ENCODE measurements at regions not wholly inside any gene's neighbourhood (a gene's known extent, or its start where the extent isn't known, plus 50 kb on each side); places are given as distances from the start of the nearest gene placed in this dataset.
"Not testable (repeated sequence)": the region's sequence is repeated elsewhere in the genome, so short reads cannot be mapped to it uniquely, and the experiment has no call there.

- H3K36me3 ChIP-seq (ENCODE audit: insufficient read depth, low read length): no peaks in the 10 kb centered on the region
- peaks cover 7% of the 10 kb centered on the region for H3K4me1 ChIP-seq (ENCODE audit: insufficient read depth, low read length)
- peaks cover 5% of the 10 kb centered on the region for H3K9me3 ChIP-seq (ENCODE audit: low read length)
- H3K27me3 ChIP-seq (ENCODE audit: insufficient read depth, low read length): no peaks in the 10 kb centered on the region
- no peak overlapping the region for H3K4me3 ChIP-seq (ENCODE audit: low read length)
- no peak overlapping the region for H2AFZ ChIP-seq (ENCODE audit: low read depth, low read length)
These were observed 571.2 kb downstream of the RAB28 start for GRCh38 chr4:12912896-12913418.

GRCh38 chr4:12911750-12912358, 572.3 kb downstream of the RAB28 start:
- H3K9me3 ChIP-seq (ENCODE audit: low read length): peaks cover 5% of the 10 kb centered on the region
- H3K4me1 ChIP-seq (ENCODE audit: insufficient read depth, low read length): peaks cover 6% of the 10 kb centered on the region
- H3K27me3 ChIP-seq (ENCODE audit: insufficient read depth, low read length): no peaks in the 10 kb centered on the region
- no peak overlapping the region for H2AFZ ChIP-seq (ENCODE audit: low read depth, low read length)
- H3K4me3 ChIP-seq (ENCODE audit: low read length): no peak overlapping the region
- no peaks in the 10 kb centered on the region for H3K36me3 ChIP-seq (ENCODE audit: insufficient read depth, low read length)

- H3K27me3 ChIP-seq (ENCODE audit: insufficient read depth, low read length); H2AFZ ChIP-seq (ENCODE audit: low read depth, low read length); H3K9me3 ChIP-seq (ENCODE audit: low read length); H3K4me1 ChIP-seq (ENCODE audit: insufficient read depth, low read length); H3K36me3 ChIP-seq (ENCODE audit: insufficient read depth, low read length); H3K4me3 ChIP-seq (ENCODE audit: low read length): not testable (repeated sequence)
These were observed 580.5 kb downstream of the RAB28 start for GRCh38 chr4:12903640-12904039.

- H3K4me1 ChIP-seq (ENCODE audit: insufficient read depth, low read length): peaks cover 5% of the 10 kb centered on the region
- no peaks in the 10 kb centered on the region for H3K9me3 ChIP-seq (ENCODE audit: low read length)
- no peaks in the 10 kb centered on the region for H3K27me3 ChIP-seq (ENCODE audit: insufficient read depth, low read length)
- no peak overlapping the region for H2AFZ ChIP-seq (ENCODE audit: low read depth, low read length)
- H3K36me3 ChIP-seq (ENCODE audit: insufficient read depth, low read length): no peaks in the 10 kb centered on the region
- H3K4me3 ChIP-seq (ENCODE audit: low read length): no peak overlapping the region
These were observed 581.4 kb downstream of the RAB28 start for GRCh38 chr4:12902735-12903134.

- no peak overlapping the region for H3K4me3 ChIP-seq (ENCODE audit: low read length)
- peaks cover 5% of the 10 kb centered on the region for H3K4me1 ChIP-seq (ENCODE audit: insufficient read depth, low read length)
- no peaks in the 10 kb centered on the region for H3K36me3 ChIP-seq (ENCODE audit: insufficient read depth, low read length)
- H3K27me3 ChIP-seq (ENCODE audit: insufficient read depth, low read length): no peaks in the 10 kb centered on the region
- no peaks in the 10 kb centered on the region for H3K9me3 ChIP-seq (ENCODE audit: low read length)
- H2AFZ ChIP-seq (ENCODE audit: low read depth, low read length): no peak overlapping the region
These were observed 586.2 kb downstream of the RAB28 start for GRCh38 chr4:12897954-12898353.

GRCh38 chr4:12894062-12894461, 590.1 kb downstream of the RAB28 start:
- H3K9me3 ChIP-seq (ENCODE audit: low read length): no peaks in the 10 kb centered on the region
- H2AFZ ChIP-seq (ENCODE audit: low read depth, low read length): no peak overlapping the region
- H3K4me3 ChIP-seq (ENCODE audit: low read length): no peak overlapping the region
- H3K36me3 ChIP-seq (ENCODE audit: insufficient read depth, low read length): no peaks in the 10 kb centered on the region
- H3K27me3 ChIP-seq (ENCODE audit: insufficient read depth, low read length): no peaks in the 10 kb centered on the region
- no peaks in the 10 kb centered on the region for H3K4me1 ChIP-seq (ENCODE audit: insufficient read depth, low read length)

GRCh38 chr4:12889054-12889453, 595.1 kb downstream of the RAB28 start:
- Histone ChIP-seq H3K9me3 (ENCODE audit: low read length) (no peaks in the 10 kb centered on the region), H3K4me1 (ENCODE audit: insufficient read depth, low read length) (no peaks in the 10 kb centered on the region), H3K36me3 (ENCODE audit: insufficient read depth, low read length) (no peaks in the 10 kb centered on the region), H3K4me3 (ENCODE audit: low read length) (no peak overlapping the region), H3K27me3 (ENCODE audit: insufficient read depth, low read length) (no peaks in the 10 kb centered on the region), H2AFZ (ENCODE audit: low read depth, low read length) (no peak overlapping the region)

- no peak overlapping the region for H2AFZ ChIP-seq (ENCODE audit: low read depth, low read length)
- H3K9me3 ChIP-seq (ENCODE audit: low read length): peaks cover 4% of the 10 kb centered on the region
- no peaks in the 10 kb centered on the region for H3K27me3 ChIP-seq (ENCODE audit: insufficient read depth, low read length)
- no peaks in the 10 kb centered on the region for H3K36me3 ChIP-seq (ENCODE audit: insufficient read depth, low read length)
- no peak overlapping the region for H3K4me3 ChIP-seq (ENCODE audit: low read length)
- H3K4me1 ChIP-seq (ENCODE audit: insufficient read depth, low read length): no peaks in the 10 kb centered on the region
These were observed 599.0 kb downstream of the RAB28 start for GRCh38 chr4:12884846-12885796.

GRCh38 chr4:12881945-12882584, 602.1 kb downstream of the RAB28 start:
- Histone ChIP-seq H3K27me3 (ENCODE audit: insufficient read depth, low read length) (no peaks in the 10 kb centered on the region), H3K9me3 (ENCODE audit: low read length) (peaks cover 4% of the 10 kb centered on the region), H3K4me1 (ENCODE audit: insufficient read depth, low read length) (peaks cover 1% of the 10 kb centered on the region), H3K36me3 (ENCODE audit: insufficient read depth, low read length) (no peaks in the 10 kb centered on the region), H3K4me3 (ENCODE audit: low read length) (no peak overlapping the region), H2AFZ (ENCODE audit: low read depth, low read length) (no peak overlapping the region)

GRCh38 chr4:12880844-12881243, 603.3 kb downstream of the RAB28 start:
- Histone ChIP-seq H3K4me1 (ENCODE audit: insufficient read depth, low read length) (peaks cover 9% of the 10 kb centered on the region), H3K27me3 (ENCODE audit: insufficient read depth, low read length) (no peaks in the 10 kb centered on the region), H3K9me3 (ENCODE audit: low read length) (peaks cover 4% of the 10 kb centered on the region), H3K36me3 (ENCODE audit: insufficient read depth, low read length) (no peaks in the 10 kb centered on the region), H2AFZ (ENCODE audit: low read depth, low read length) (no peak overlapping the region), H3K4me3 (ENCODE audit: low read length) (no peak overlapping the region)

- H3K4me1 ChIP-seq (ENCODE audit: insufficient read depth, low read length): peaks cover 14% of the 10 kb centered on the region
- H3K9me3 ChIP-seq (ENCODE audit: low read length): peaks cover 4% of the 10 kb centered on the region
- no peak overlapping the region for H2AFZ ChIP-seq (ENCODE audit: low read depth, low read length)
- H3K4me3 ChIP-seq (ENCODE audit: low read length): no peak overlapping the region
- no peaks in the 10 kb centered on the region for H3K27me3 ChIP-seq (ENCODE audit: insufficient read depth, low read length)
- H3K36me3 ChIP-seq (ENCODE audit: insufficient read depth, low read length): no peaks in the 10 kb centered on the region
These were observed 604.6 kb downstream of the RAB28 start for GRCh38 chr4:12879496-12879895.

GRCh38 chr4:12875640-12876243, 608.4 kb downstream of the RAB28 start:
- H3K4me3 ChIP-seq (ENCODE audit: low read length): no peak overlapping the region
- H3K4me1 ChIP-seq (ENCODE audit: insufficient read depth, low read length): peaks cover 18% of the 10 kb centered on the region
- no peaks in the 10 kb centered on the region for H3K36me3 ChIP-seq (ENCODE audit: insufficient read depth, low read length)
- no peaks in the 10 kb centered on the region for H3K27me3 ChIP-seq (ENCODE audit: insufficient read depth, low read length)
- peaks cover 2% of the 10 kb centered on the region for H3K9me3 ChIP-seq (ENCODE audit: low read length)
- H2AFZ ChIP-seq (ENCODE audit: low read depth, low read length): no peak overlapping the region

GRCh38 chr4:12873351-12873750, 610.8 kb downstream of the RAB28 start:
- Histone ChIP-seq H3K27me3 (ENCODE audit: insufficient read depth, low read length) (no peaks in the 10 kb centered on the region), H3K4me1 (ENCODE audit: insufficient read depth, low read length) (peaks cover 18% of the 10 kb centered on the region), H3K9me3 (ENCODE audit: low read length) (no peaks in the 10 kb centered on the region), H3K4me3 (ENCODE audit: low read length) (no peak overlapping the region), H3K36me3 (ENCODE audit: insufficient read depth, low read length) (no peaks in the 10 kb centered on the region), H2AFZ (ENCODE audit: low read depth, low read length) (no peak overlapping the region)

Data from neuron (in vitro differentiated cells).